CD4-positive, alpha-beta T cell treated with Interleukin-1 beta for 1 hour (primary cell): ENCODE measurements at regions not wholly inside any gene's neighbourhood (a gene's known extent, or its start where the extent isn't known, plus 50 kb on each side); places are given as distances from the start of the nearest gene placed in this dataset.

Experiments used
- DNase-seq, 2 donors: peaks; one replicate each; pipeline ENCODE4 v3.0.0-alpha.2; 2020 to 2022

DNA sequence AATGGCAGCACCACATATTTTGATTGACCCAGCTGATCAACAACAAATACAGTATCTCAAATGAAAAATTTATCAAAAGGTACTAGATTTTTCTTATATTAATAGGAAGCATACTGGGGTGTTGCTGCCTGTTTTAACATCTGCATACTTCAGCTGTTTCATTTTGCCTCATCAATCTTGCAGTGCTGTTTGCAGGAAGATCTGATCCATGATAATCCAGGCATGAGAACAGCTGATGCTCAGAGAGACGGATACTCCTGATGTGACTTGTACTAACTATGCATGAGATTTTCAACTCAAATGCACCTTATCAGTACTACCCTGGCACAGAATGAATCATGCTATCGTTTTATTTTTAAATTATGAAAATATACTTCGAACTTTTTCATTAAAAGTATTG, 2136.8 kb downstream of the PCDH9 start:
- DNase-seq, result no peak

DNA sequence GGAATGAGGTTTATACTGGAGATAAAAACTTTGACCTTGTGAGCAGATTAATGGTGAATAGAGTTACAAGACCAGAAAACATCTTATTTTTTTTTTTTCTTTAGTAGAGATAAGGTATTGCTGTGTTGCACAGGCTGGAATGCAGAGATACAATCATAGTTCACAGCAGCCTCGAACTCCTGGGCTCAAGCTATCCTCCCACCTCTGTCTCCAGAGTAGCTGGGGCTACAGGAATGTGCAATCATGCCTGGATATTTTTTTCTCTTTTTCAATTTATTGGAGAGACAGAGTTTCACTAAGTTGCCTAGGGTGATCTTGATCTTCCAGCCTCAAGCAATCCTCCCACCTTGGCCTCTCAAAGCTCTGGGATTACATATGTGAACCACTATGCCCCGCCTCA, 2139.1 kb downstream of the PCDH9 start:
- DNase-seq, result no peak

DNA sequence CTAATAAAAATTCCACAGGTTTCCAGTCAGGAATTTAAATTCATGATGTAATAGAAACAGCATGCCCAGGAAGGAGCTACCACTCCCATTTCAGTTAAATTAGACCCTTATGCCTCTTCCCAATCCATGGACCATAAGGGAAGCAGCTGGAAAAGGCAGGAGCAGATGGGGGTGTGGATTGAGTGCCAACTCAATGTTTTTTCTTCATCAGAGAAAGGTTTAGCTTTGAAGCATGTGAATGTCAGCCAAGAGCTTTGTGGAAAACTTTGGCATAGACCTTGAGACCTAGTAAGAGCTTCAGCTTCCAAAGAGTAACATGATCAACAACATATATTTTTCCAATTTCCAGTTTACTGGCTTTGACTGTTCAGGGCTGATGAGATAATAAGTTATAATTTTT, 2139.9 kb downstream of the PCDH9 start:
- no peak for DNase-seq

DNA sequence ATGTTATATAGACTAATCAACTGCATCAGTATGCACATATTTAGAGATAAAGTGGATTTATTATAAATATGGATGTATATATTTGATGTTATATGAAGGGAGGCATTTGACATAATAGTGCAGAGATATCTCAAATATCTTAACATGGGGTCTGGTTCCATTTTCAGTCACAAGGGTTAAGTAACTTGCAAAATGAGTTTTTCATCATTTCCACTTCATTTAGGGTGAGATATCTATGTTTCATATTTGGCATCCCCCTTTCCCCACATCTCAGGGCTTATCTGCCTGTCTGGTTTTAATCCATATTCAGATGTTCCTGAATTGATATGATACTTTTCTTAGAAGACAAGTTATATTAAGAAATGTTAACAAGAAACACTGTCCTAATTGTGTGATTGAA, 2141.2 kb downstream of the PCDH9 start:
- no peak for DNase-seq

DNA sequence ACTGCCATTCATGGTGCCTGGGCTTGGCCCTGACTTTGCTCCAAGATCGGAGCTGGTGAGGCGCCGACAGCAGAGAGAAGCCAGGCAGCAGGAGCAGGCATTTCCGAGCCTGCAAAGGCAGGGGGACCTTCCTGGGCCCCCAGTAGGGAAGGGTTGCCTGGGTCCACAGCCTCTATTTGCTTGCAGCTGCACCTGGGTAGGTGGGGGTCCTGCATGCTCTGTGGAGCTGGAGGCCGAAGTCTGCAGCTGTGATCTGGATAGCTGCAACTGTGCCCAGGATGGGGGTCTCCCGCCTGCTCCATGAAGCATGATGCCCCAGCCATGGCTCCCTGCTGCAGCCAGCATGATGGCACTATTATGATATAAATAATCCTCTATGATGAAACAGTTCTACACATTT, 2144.2 kb downstream of the PCDH9 start:
- DNase-seq, result no peak

DNA sequence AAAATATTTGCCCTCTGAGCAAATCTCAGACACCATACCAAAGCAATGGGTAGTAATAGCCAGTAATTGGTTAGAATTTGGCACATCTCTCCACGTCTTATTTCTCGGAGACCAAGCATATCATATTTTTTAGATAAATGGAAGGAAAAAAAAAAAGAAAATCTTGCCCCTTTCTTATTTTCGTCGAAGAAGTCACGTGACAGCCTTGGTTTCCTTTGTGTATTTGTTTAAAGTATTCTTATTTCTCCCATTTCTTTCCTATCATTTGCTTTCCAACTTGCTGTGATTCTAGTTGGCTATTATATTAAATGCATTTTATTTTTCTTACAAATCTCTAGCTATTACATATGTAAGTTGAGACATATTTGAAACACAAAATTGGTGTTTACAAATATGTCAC, 2155.9 kb downstream of the PCDH9 start:
- no peak for DNase-seq

DNA sequence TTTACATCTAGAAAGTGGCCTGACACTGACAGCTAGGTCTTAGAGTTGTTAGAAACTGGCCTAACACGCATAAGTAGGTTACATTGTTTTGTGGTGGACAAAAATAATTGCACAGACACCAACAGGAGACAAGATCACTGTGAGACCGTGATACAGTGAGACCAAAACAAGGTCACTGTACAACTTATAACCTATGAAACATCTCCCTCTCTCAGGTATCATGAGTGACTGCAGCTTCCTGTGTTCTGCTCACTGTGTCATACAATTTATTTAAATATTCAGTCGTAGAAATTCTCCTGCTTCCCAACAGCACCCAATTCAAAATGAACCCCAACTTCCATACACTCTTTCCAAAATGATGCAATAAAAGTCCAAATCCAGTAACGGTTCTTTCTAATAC, 2165.2 kb downstream of the PCDH9 start:
- DNase-seq, result no peak

DNA sequence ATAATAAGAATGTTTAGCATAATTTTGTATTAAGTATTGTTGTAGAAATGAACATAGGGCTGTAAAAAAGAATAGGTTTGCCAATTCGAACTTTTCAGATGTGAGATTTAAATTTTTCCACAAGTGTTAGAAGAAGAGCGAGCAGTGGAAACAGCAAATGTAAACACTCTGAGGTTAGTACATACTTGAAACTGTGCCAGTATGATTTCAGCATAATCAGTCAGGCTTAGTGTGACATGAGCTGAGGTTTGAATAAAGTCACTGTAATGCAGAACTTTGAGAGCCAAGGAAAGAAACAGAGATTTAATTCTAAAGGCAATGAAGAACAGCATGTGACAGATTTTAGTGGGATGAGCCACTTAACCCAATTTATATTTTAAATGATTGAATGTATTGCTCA, 2166.4 kb downstream of the PCDH9 start:
- DNase-seq, result no peak

DNA sequence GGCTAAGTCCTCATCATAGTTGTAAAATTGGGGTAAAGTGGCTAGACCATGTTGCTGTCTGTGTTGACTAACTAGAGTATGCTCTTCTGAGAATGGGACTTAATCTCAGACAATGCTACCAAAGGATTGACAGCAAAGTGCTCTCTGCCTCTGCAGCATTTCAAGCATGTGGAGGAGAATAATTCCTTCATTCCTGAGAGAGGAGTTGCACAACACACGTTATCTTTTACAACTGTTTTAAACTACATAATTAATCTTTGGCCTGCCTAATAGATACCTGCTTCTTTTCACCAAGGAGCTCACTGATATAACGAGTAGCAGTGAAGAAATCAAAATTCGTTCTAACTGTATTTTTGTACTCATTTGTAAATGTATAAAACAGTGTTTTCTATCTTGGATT, 2172.2 kb downstream of the PCDH9 start:
- no peak for DNase-seq

DNA sequence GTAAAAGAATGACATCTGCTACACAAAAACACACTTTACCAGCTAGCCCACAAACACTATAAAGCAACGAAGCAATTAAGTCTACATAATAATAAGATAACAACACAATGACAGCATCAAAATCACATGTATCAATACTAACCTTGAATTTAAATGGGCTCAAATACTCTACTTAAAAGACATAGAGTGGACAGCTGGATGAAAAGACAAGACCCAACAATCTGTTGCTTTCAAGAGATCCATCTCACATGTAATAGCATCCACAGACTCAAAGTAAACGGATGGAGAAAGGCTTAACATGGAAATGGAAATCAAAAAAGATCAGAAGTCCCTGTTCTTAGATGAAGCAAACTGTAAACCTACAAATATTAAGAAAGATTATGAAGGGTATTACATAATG, 2175.9 kb downstream of the PCDH9 start:
- no peak for DNase-seq

DNA sequence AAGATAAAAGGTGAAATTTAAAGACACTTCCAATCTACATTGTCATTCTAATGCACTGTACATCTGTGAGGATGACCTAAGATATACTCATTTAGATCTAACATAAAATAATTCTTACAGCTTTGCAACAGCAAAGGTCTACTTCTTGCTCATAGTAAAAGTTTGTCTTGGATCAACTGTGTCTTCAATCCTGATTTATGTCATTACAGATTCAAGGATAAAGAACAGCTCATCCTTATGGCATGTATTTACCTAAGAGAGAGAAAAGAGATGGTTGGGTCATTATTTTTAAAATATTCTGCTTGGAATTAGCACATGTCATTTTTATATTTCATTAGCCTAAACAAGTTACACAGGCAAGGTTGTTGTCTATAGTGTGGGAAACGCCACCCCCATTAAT, 2193.1 kb downstream of the PCDH9 start:
- no peak for DNase-seq

DNA sequence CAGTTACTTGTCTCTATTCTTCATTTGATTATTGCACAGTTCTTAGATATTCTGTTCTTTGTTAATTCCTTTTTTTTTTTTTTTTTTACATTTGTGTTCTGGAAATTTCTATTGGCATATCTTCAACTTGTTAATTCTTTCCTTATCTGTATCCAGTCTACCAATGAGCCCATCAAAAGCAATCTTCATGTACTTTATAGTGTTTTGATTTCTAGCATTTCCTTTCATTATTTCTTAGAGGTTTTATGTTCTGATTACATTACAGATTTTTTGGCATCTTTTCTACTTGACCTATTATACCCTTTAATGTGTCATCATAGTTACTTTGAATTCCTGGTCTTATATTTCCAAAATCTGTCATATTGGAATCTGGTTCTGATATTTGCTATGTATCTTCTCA, 2194.8 kb downstream of the PCDH9 start:
- DNase-seq, result no peak

DNA sequence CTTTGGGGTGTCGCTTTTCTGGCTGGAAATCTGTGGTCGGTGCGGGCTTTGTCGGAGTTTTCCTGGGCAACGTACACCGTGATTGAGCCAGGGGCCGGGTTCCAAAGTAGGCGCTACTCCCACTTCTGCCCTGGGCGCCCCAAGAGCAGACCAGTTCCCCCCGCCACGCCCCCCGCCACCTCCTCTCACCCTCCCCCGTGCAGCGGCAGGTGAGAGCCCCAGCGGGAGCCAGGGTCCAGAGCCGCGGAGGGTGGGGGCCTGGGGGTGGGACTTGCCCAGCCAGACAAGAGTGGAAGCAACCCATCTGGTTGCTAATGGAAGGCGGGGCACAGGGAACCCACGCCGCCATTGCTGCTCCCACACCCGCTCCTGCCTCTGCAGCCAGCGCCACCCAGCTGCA, 2195.9 kb downstream of the PCDH9 start:
- DNase-seq, result no peak

DNA sequence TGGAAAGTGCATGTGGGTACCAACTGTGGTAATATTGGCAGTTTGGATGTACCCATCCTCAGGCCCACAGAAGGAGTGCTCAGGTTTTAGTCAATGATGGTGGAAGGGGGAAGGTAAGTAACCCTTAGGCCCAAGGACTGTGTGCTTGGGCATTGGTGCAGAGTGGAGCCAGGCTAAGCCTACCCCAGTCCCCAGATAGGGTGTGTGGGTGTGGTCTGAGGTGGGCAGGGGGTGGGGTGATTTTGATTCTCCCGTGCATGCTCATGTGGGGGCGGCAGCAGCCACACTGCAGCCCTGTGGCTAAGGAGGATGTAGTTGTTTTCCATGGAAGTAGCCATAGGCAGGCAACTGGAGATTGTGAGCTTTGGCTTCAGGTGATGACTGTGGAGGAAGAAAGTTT, 2197.3 kb downstream of the PCDH9 start:
- no peak for DNase-seq

DNA sequence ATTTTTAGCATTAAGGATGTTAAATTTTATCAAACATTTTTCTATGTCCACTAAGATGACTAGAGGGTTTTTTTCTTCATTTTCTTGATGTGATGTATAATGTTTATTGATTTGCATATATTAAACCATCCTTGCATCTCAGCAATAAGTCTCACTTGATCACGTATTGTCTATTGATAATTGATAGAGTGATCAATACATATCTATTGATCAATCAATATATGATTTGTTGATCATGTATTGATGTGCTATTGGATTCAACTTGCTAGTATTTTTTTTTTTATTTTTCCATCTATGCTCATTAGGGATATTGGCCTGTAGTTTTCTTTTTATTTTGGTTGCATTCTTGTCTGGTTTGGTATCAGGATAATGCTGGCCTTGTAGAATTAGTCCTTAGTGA, 2202.0 kb downstream of the PCDH9 start:
- DNase-seq, result no peak

DNA sequence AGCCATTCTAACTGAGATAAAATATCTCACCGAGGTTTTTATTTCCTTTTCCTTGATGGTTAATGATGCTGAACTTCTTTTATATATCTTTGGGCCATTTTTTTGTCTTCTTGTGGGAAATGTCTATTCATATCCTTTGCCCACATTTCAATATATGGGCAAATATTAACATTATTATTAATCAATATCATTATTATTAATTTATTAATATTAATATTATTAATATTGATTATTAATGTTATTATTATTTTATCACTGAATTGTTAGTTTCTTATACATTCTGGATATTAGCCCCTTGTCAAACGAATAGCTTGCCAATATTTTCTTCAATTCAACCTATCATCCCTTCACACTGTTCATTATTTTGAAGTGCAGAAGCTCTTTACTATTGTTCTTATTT, 2203.6 kb downstream of the PCDH9 start:
- DNase-seq, result no peak

DNA sequence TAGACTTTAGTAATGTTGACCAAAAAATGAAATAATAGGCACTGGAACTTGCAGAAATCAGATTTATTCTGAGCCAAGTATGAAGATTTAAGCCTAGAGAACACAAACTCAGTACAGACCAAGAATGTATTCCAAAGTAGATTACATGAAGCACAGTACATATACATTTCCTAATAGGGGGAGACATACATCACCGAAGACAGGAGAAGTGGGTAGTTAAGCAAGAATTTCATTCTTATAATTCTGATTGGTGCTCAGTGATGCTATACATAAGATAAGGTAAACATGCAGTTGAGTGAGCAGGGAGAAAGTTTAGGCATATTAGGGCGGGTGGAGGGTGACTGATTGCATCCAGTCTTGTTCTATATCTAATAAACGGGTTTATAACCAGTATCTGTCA, 2218.8 kb downstream of the PCDH9 start:
- DNase-seq, result no peak

DNA sequence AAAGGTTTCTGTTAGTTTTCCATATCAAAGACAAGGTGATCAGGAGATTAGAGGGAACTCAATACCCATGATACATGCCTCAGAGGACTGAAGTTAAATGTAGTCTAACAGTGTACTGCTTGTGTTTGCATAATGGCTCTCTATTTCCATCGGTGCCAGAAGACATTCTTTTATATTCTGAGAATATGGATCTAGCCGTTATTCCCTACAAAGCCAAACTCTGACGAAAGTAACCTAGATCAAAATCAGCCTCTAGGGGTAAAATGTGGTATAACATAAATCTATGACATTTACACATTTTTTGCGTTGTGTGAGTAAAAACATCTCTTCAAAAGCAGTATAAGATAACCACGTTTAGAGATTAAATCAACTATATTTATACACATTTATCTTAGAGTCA, 2232.7 kb downstream of the PCDH9 start:
- no peak for DNase-seq

DNA sequence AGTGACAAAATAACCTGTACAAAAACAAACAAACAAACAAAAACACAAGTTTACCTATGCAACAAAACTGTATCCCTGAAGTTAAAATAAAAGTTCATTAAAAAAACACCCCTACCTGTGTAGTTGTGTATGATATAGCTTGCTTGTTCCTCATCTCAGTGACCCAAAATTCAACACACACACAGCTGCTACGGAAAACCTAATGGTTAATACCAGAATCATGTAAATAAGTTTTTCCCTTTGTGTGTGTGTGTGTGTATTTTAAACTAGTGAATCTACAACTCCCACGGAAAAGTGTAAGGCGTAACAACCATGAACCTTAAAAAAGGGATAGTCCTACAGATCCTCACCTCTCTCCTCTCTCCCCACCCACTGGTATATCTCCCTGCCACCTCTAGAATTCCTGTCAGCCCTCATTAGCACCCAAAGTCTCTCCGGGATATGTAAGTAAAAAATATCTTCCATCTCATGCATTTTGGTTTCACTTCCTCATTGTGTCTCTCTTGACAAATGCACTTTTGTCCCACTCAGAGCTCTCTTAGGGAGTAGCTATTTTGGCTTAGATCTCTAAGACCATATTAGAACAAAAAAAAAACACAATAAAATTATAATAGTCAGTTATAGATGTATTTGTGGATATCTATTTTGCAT, 2236.5 kb downstream of the PCDH9 start:
- no peak for DNase-seq

DNA sequence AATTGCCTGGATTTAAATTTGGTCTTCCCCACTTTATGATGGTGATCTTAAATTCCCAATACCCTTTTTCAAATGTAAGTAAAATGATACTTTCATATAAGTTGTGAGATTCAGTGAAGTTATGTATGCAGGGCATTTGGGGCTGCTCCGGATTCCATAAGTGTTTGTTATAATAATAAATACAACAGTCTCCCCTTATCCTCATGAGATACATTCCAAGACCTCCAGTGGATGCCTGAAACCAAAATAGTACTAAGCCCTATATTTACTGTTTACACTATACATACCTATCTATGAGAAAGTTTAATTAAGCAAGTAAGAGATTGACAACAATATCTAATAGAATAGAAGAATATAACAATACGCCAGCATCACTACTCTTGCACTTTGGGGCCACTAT, 2237.8 kb downstream of the PCDH9 start:
- DNase-seq, result no peak

DNA sequence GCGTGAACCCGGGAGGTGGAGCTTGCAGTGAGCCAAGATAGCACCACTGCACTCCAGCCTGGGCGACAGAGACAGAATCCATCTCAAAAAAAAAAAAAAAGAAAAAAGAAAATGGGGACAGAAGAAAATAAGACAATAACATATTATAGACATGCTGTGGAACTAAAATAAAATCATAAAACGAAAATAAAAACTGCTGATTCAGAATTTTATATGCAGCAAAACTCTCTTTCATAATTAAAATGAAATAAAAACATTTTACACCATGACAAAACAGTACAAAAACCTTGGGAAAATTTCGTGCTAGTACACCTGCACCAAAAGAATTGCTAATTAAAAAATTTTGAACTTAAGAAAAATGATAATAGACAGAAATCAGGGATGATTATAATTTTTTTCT, 2245.1 kb downstream of the PCDH9 start:
- DNase-seq, result no peak

DNA sequence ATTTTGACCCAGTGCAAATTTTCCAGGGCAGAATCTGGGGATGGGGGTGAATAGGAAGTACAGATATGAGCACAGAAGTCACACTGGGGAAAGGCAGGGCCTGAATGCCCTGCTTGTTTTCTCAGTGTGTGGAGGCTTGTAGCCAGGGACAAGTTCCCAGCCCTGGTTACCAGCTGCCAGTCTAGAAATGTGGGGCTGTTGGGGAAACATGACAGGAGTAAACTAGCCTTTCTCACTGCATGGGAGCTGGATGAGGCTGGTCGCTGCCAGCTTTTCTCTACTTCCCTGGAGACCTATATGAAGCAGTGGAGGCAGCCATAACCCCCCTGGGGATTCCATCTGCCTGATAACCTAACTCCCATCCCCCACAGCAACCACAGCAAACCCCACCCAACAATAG, 2267.7 kb downstream of the PCDH9 start:
- DNase-seq, result no peak

DNA sequence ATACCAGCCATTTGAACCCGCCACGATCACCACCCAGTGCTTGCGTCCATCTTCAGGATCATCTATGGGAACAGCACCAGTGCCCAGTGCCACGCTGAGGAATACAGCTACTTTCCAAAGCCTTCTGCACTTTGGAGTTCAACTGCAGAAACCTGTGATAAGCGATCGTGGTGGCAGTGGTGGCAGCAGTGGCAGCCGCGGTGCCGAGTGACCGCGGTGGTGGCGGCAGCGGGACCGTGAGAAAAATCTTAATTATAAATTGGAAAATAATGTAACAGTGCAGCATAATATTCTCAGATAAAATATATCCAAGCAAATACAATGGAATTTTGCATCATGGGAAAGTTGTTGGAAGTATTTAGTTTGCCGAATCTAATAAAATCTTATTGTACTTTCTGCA, 2270.9 kb downstream of the PCDH9 start:
- no peak for DNase-seq

DNA sequence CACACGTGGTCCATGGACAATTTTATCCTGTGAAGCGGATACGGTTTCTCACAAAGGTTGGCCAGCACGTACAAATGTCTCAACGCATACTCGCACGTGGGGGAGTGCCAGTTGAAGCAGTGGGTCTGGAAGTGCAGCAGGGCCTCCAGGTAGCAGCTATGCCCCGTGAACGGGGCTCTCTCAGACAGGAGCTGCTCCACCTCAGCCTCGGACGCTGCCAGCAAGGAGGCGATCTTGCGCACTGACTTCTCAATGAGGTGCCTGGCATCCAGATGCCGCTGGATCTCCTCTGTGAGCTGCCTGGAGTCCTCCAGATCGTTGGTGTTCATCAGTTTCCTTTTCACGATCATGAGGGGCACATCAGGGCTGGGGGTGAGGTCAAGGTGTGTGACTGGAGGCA, 2272.0 kb downstream of the PCDH9 start:
- no peak for DNase-seq

DNA sequence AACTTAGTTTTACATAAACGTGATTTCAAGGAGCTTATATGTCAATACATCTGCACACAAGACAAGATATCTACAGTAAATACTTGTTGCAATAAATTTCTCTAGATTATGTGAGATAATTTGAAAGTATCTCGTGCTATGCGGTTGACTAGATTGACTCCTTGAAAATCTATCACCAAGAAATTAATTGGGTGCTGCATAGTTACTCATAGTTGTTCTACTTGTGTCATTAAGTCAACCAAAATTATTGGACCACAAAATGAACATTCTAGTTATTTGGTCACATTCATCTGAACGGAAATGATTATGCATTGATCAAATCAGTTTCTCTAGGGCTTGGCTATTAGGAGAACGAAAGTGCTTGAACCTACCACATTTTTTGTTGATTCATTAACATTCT, 2291.5 kb downstream of the PCDH9 start:
- DNase-seq, result no peak

DNA sequence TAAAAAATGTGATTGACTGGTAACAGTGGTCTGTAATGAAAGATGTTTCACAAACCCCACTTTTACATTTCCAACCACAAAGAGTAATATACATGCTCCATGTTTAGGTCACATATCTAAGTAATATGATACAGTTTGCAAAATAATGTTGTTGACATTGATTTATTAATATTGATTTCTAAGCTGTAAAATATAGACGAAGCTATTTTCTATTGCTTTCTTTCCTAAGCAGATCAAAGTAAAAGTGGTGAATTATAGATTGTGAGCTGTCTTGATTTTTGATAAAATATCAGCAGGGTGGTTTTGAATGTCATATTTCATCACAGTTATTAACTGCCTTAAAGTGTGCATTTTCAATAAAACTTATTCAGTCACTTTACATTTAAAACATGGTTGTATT, 2292.8 kb downstream of the PCDH9 start:
- no peak for DNase-seq
